Gastrocnemius medialis (tissue), 4 donors: ENCODE measurements at regions not wholly inside any gene's neighbourhood (a gene's known extent, or its start where the extent isn't known, plus 50 kb on each side); places are given as distances from the start of the nearest gene placed in this dataset.

Experiments used
- ATAC-seq, 2 donors: fragments of 150-250 bp; one replicate each; pipeline ENCODE4 v1.9.1; 2016
- DNase-seq, 2 donors: peaks; one replicate each; pipeline ENCODE4 v3.0.0-alpha.2; 2019
- H3K27ac ChIP-seq, 4 donors: fragments of 200-600 bp; sonication (generic); 1 replicate in 1 of 4; 2 replicates in 3 of 4; pipeline ENCODE4 v1.5.1; 2016 to 2018; ENCODE audit warnings: mild to moderate bottlenecking in 2 of 4, moderate library complexity in 1 of 4
- H3K27me3 ChIP-seq, 3 donors: fragments of 200-600 bp; sonication (generic) in 2 of 3; 1 replicate in 1 of 3; 2 replicates in 2 of 3; pipeline versions ENCODE4 v1.5.1 to v1.6.0; 2016 to 2019; ENCODE audit warnings: mild to moderate bottlenecking in 1 of 3, moderate library complexity in 1 of 3
- H3K36me3 ChIP-seq, 2 donors: fragments of 200-600 bp; sonication (generic) in 1 of 2; one replicate each; pipeline ENCODE4 v1.5.1; 2017 to 2018
- H3K4me1 ChIP-seq, 2 donors: fragments of 200-600 bp; sonication (generic) in 1 of 2; one replicate each; pipeline ENCODE4 v1.5.1; 2016 to 2017; ENCODE audit warnings: mild to moderate bottlenecking in 2 of 2
- H3K4me3 ChIP-seq, 4 donors: fragments of 200-600 bp; sonication (generic) in 3 of 4; 1 replicate in 1 of 4; 2 replicates in 3 of 4; pipeline ENCODE4 v1.5.1; 2016 to 2019; ENCODE audit warnings: mild to moderate bottlenecking in 2 of 4
- H3K9me3 ChIP-seq, 3 donors: fragments of 200-600 bp; sonication (generic) in 2 of 3; 1 replicate in 1 of 3; 2 replicates in 2 of 3; pipeline ENCODE4 v1.5.1; 2016 to 2019
- POLR2A ChIP-seq, 2 donors: fragments of 450-650 bp; IDR thresholded peaks; one replicate each; pipeline ENCODE4 v1.6.1; 2017; ENCODE audit warnings: antibody characterized with exemption in 2 of 2, mild to moderate bottlenecking in 2 of 2, moderate library complexity in 2 of 2
- in situ Hi-C, 4 donors: fragments of 200-750 bp; cut with MboI; loops; one replicate each; pipeline versions ENCODE4 v1.15.0 to v1.8.0; 2017; ENCODE audit warnings: low sequenced_read_pairs in 4 of 4
- intact Hi-C: fragments of 100-400 bp; cut with DNase I; formaldehyde crosslinking; loops from one replicate; pipeline ENCODE4 v1.15.1; 2023; ENCODE audit warnings: low total_unique reads
- TF ChIP-seq, protein P1 (sequence below), 5 experiments: fragments of 450-650 bp in 3 of 5; fragments of 200-600 bp in 2 of 5; sonication (generic) in 2 of 5; IDR thresholded peaks in 4 of 5; conservative IDR thresholded peaks in 1 of 5; 1 replicate in 4 of 5; 2 replicates in 1 of 5; pipeline ENCODE4 v1.5.1; 2016 to 2019; ENCODE audit warnings: antibody characterized with exemption in 5 of 5, mild to moderate bottlenecking in 3 of 5, moderate library complexity in 3 of 5

GRCh38 chr20:59446376-59446775, 146.0 kb downstream of the EDN3 start:
- Histone ChIP-seq H3K4me1 (no peaks in the 10 kb centered on the region), H3K27ac (no peak overlapping the region), H3K27me3 (peaks cover 0 to 28% (median 13%) of the 10 kb centered on the region in 3 donors), H3K4me3 (no peak overlapping the region), H3K36me3 (no peaks in the 10 kb centered on the region), H3K9me3 (no peaks in the 10 kb centered on the region)
- no peak for TF ChIP-seq POLR2A (IDR thresholded peaks at IDR 0.05)
- TF ChIP-seq, protein P1, sequence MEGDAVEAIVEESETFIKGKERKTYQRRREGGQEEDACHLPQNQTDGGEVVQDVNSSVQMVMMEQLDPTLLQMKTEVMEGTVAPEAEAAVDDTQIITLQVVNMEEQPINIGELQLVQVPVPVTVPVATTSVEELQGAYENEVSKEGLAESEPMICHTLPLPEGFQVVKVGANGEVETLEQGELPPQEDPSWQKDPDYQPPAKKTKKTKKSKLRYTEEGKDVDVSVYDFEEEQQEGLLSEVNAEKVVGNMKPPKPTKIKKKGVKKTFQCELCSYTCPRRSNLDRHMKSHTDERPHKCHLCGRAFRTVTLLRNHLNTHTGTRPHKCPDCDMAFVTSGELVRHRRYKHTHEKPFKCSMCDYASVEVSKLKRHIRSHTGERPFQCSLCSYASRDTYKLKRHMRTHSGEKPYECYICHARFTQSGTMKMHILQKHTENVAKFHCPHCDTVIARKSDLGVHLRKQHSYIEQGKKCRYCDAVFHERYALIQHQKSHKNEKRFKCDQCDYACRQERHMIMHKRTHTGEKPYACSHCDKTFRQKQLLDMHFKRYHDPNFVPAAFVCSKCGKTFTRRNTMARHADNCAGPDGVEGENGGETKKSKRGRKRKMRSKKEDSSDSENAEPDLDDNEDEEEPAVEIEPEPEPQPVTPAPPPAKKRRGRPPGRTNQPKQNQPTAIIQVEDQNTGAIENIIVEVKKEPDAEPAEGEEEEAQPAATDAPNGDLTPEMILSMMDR (IDR thresholded peaks at IDR 0.05 in 4 of 5, conservative IDR thresholded peaks at IDR 0.05 in 1 of 5) = no peak
- DNase-seq (no peak), ATAC-seq (no peak)
- in situ Hi-C loops (loop anchor here in 1 of 4 donors (25.0 kb wide), 1 partner anchor 109 kb away; no protein-coding TSS in a partner anchor), intact Hi-C loops (no loop called here)

- peaks cover 0 to 28% (median 13%) of the 10 kb centered on the region in 3 donors for H3K27me3 ChIP-seq
- in situ Hi-C loops = loop anchor here in 1 of 4 donors (25.0 kb wide), 1 partner anchor 111 kb away; no protein-coding TSS in a partner anchor
- ATAC-seq = no peak
Observed at GRCh38 chr20:59448196-59448595, 147.8 kb downstream of the EDN3 start.

GRCh38 chr20:59448851-59449444, 148.5 kb downstream of the EDN3 start:
- H3K27me3 ChIP-seq = peaks cover 0 to 24% (median 13%) of the 10 kb centered on the region in 3 donors
- H3K36me3 ChIP-seq = no peaks in the 10 kb centered on the region
- TF ChIP-seq, protein P1 (IDR thresholded peaks at IDR 0.05 in 4 of 5, conservative IDR thresholded peaks at IDR 0.05 in 1 of 5) = no peak
- no peak for TF ChIP-seq POLR2A (IDR thresholded peaks at IDR 0.05)
- DNase-seq (no peak), ATAC-seq (no peak)
- intact Hi-C loops = no loop called here
- no peaks in the 10 kb centered on the region for H3K9me3 ChIP-seq
- no peak overlapping the region for H3K27ac ChIP-seq
- no peak overlapping the region for H3K4me3 ChIP-seq
- in situ Hi-C loops = loop anchor here in 1 of 4 donors (25.0 kb wide), 1 partner anchor 112 kb away; no protein-coding TSS in a partner anchor
- no peaks in the 10 kb centered on the region for H3K4me1 ChIP-seq

More at GRCh38 chr20:59448196-59448595, 147.8 kb downstream of the EDN3 start:
- no peaks in the 10 kb centered on the region for H3K4me1 ChIP-seq
- no peaks in the 10 kb centered on the region for H3K9me3 ChIP-seq
- DNase-seq = no peak
- TF ChIP-seq, protein P1 (IDR thresholded peaks at IDR 0.05 in 4 of 5, conservative IDR thresholded peaks at IDR 0.05 in 1 of 5) = no peak
- no peak for TF ChIP-seq POLR2A (IDR thresholded peaks at IDR 0.05)
- no peak overlapping the region for H3K27ac ChIP-seq
- no peak overlapping the region for H3K4me3 ChIP-seq
- intact Hi-C loops = no loop called here
- H3K36me3 ChIP-seq = no peaks in the 10 kb centered on the region

GRCh38 chr20:59451066-59451630, 150.7 kb downstream of the EDN3 start:
- in situ Hi-C loops = loop anchor here in 2 of 4 donors (25.0 kb wide), 1 partner anchor 589 kb away; the partner anchor contains the start of genes GNAS (in 2 of the 2) and GNAS-AS1 (in 2 of the 2)
- no peak for DNase-seq
- Histone ChIP-seq H3K27me3 (peaks cover 0 to 18% (median 13%) of the 10 kb centered on the region in 3 donors), H3K9me3 (no peaks in the 10 kb centered on the region), H3K36me3 (no peaks in the 10 kb centered on the region), H3K4me1 (no peaks in the 10 kb centered on the region), H3K4me3 (no peak overlapping the region), H3K27ac (no peak overlapping the region)
- ATAC-seq = no peak
- intact Hi-C loops = no loop called here
- TF ChIP-seq POLR2A (IDR thresholded peaks at IDR 0.05) = no peak
- TF ChIP-seq, protein P1 (IDR thresholded peaks at IDR 0.05 in 4 of 5, conservative IDR thresholded peaks at IDR 0.05 in 1 of 5) = no peak
